ENCODE measurements at regions not wholly inside any gene's neighbourhood (a gene's known extent, or its start where the extent isn't known, plus 50 kb on each side); places are given as distances from the start of the nearest gene placed in this dataset.

DNA sequence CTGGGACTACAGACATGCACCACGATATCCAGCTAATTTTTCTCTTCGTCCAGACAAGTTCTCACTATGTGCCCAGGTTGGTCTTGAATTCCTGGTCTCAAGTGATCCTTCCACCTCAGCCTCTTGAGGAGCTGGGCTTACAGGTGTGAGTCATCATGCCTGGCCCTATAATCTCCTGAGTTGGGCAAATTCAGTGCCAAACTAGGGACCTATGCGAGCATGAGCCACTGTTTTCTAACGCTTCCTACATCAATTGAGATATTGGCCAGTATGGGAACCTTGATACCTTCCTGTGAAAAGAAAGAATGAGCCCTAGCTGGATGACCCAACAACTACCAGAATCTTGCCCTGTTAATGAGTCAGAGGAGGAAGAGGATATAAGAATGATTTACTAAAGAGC lies 585.2 kb downstream of the C12orf50 start:
- H3K9me3 Mint-ChIP-seq: no peaks in the 10 kb centered on the region; a peak in 1 of 5 replicates
- Histone ChIP-seq H3T11ph (ENCODE audit: low read length) (no peak overlapping the region), H3K27me3 (ENCODE audit: insufficient read depth, low read length) (no peaks in the 10 kb centered on the region), H3K79me1 (ENCODE audit: insufficient read depth, low read depth, low read length, poor library complexity, severe bottlenecking) (no peaks in the 10 kb centered on the region), H3K23me2 (ENCODE audit: insufficient read length, low read depth, low read length, poor library complexity, severe bottlenecking) (no peaks in the 10 kb centered on the region), H2BK5ac (ENCODE audit: insufficient read length, low read length) (no peak overlapping the region), H3K4me2 (ENCODE audit: insufficient read depth, insufficient read length, low read length) (no peak overlapping the region), H2AFZ (ENCODE audit: low read length) (no peak overlapping the region), H2BK15ac (ENCODE audit: low read depth, low read length) (no peak overlapping the region), H3K79me2 (ENCODE audit: insufficient read depth, low read length) (no peaks in the 10 kb centered on the region), H2BK120ac (ENCODE audit: low read depth, low read length, poor library complexity, severe bottlenecking) (no peak overlapping the region), H3K27ac (ENCODE audit: insufficient read length, low read depth, low read length) (no peak overlapping the region), H2BK12ac (ENCODE audit: insufficient read length, low read depth, low read length) (no peak overlapping the region), H3K9ac (ENCODE audit: extremely low read depth, insufficient read length, low read length) (no peak overlapping the region), H3K23ac (ENCODE audit: insufficient read length, low read depth, low read length) (no peak overlapping the region), H2AK5ac (ENCODE audit: insufficient read length, low read length) (no peak overlapping the region), H4K20me1 (ENCODE audit: control insufficient read depth, insufficient read depth, insufficient read length) (no peaks in the 10 kb centered on the region), H3K4me1 (ENCODE audit: insufficient read depth, low read length) (no peaks in the 10 kb centered on the region; the same call in 1 of the 2 replicates), H3K18ac (ENCODE audit: insufficient read length, low read depth, low read length) (no peak overlapping the region), H3K4ac (ENCODE audit: low read depth, low read length) (no peak overlapping the region), H2BK20ac (ENCODE audit: low read depth, low read length, poor library complexity, severe bottlenecking) (no peak overlapping the region), H3K56ac (ENCODE audit: insufficient read length, low read depth, low read length) (no peak overlapping the region), H3K9me3 (ENCODE audit: control insufficient read depth, low read depth, low read length) (no peaks in the 10 kb centered on the region), H4K8ac (replicated peaks; ENCODE audit: insufficient read length, low read depth, low read length) (no peak overlapping the region), H3K14ac (ENCODE audit: insufficient read depth, low read length) (no peak overlapping the region), H4K5ac (ENCODE audit: insufficient read length, low read depth, low read length) (no peak overlapping the region), H4K91ac (ENCODE audit: insufficient read length, low read depth, low read length) (no peak overlapping the region)
- H3K27me3 Mint-ChIP-seq (ENCODE audit: low read depth): no peaks in the 10 kb centered on the region
- H3K4me1 Mint-ChIP-seq: no peaks in the 10 kb centered on the region
- no CpG with 5 or more reads among the region's 4 CpGs for WGBS (ENCODE audit: extremely low coverage, insufficient read length, low lambda C conversion rate)
- H3K4me3 Mint-ChIP-seq: no peak overlapping the region
- no peaks in the 10 kb centered on the region for H3K36me3 Mint-ChIP-seq (ENCODE audit: insufficient read depth in 1 of 3, low read depth in 3 of 3)
- DNase-seq: no peak
- TF ChIP-seq, protein P1, sequence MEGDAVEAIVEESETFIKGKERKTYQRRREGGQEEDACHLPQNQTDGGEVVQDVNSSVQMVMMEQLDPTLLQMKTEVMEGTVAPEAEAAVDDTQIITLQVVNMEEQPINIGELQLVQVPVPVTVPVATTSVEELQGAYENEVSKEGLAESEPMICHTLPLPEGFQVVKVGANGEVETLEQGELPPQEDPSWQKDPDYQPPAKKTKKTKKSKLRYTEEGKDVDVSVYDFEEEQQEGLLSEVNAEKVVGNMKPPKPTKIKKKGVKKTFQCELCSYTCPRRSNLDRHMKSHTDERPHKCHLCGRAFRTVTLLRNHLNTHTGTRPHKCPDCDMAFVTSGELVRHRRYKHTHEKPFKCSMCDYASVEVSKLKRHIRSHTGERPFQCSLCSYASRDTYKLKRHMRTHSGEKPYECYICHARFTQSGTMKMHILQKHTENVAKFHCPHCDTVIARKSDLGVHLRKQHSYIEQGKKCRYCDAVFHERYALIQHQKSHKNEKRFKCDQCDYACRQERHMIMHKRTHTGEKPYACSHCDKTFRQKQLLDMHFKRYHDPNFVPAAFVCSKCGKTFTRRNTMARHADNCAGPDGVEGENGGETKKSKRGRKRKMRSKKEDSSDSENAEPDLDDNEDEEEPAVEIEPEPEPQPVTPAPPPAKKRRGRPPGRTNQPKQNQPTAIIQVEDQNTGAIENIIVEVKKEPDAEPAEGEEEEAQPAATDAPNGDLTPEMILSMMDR (conservative IDR thresholded peaks at IDR 0.05): no peak
- no peak overlapping the region for H3K27ac Mint-ChIP-seq
